ENCODE measurements at regions not wholly inside any gene's neighbourhood (a gene's known extent, or its start where the extent isn't known, plus 50 kb on each side); places are given as distances from the start of the nearest gene placed in this dataset.

DNA sequence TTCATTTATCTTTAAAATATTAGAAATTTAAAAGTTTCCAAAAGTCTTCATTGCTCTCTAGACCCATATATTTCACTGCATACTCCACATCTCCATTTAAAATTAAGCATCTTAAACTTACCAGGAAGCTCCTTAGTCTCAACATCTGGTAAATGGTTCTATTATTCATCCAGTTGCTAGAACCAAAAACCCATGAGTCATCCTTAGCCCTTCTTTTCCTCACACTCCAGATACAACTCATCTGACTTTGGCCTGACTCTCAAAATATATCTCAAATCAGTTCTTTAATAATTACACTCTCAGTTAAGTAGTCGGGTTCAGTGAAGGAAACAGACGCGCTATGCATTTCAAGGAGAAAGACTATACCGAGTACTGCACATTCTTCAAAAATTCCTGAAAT is 110.2 kb upstream of the COX7C start:
- Histone ChIP-seq H3K27me3 (ENCODE audit: control insufficient read depth in 1 of 2, insufficient read depth in 2 of 2, low read length in 2 of 2) (no peaks in the 10 kb centered on the region; a peak in 1 of 5 replicates), H4K20me1 (ENCODE audit: insufficient read depth, low read length) (no peaks in the 10 kb centered on the region), H3K9ac (ENCODE audit: insufficient read depth, low read depth, low read length) (no peak overlapping the region), H3K4me1 (ENCODE audit: insufficient read depth, low read length) (no peaks in the 10 kb centered on the region), H3K4me3 (replicated peaks in 1 of 3; ENCODE audit: insufficient read depth in 1 of 3, low read depth in 2 of 3, low read length in 3 of 3) (no peak overlapping the region), H2AFZ (ENCODE audit: low read length) (no peak overlapping the region), H3K36me3 (replicated peaks in 1 of 2; ENCODE audit: control insufficient read depth in 1 of 2, insufficient read depth in 2 of 2, low read length in 2 of 2) (no peaks in the 10 kb centered on the region), H3K4me2 (ENCODE audit: low read depth, low read length) (no peak overlapping the region), H3K27ac (ENCODE audit: extremely low read length, insufficient read depth, low read length) (no peak overlapping the region), H3K79me2 (ENCODE audit: insufficient read depth, low read length) (no peaks in the 10 kb centered on the region), H3K9me3 (ENCODE audit: low read length) (no peaks in the 10 kb centered on the region)
- intact Hi-C loops (cut with micrococcal nuclease; ENCODE audit: unreplicated experiment): no loop called here
- no peak for ATAC-seq
- ChIA-PET CTCF (ENCODE audit: low intra/inter-chr PET ratio, low total read pairs) (no interaction called here), POLR2A (no interaction called here)
- WGBS (ENCODE audit: low lambda C conversion rate): 80% methylated on average over 4 of the region's 4 CpGs
- BruUV-seq (replicated peaks): no TSS peak
- FAIRE-seq: no peak
- no peak for DNase-seq (ENCODE audit: low spot score)
- in situ Hi-C loops (cut with HindIII; ENCODE audit: extremely low pct_ligation_motif_present, low pct_unique_long_range_greater_than_20kb): no loop called here
- TF ChIP-seq, protein P1, sequence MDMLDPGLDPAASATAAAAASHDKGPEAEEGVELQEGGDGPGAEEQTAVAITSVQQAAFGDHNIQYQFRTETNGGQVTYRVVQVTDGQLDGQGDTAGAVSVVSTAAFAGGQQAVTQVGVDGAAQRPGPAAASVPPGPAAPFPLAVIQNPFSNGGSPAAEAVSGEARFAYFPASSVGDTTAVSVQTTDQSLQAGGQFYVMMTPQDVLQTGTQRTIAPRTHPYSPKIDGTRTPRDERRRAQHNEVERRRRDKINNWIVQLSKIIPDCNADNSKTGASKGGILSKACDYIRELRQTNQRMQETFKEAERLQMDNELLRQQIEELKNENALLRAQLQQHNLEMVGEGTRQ (IDR thresholded peaks at IDR 0.05; ENCODE audit: low read depth, low read length): no peak
- TF ChIP-seq, protein P1 (CRISPR knock-in tag; IDR thresholded peaks at IDR 0.05; ENCODE audit: borderline replicate concordance): no peak
- no peak for TF ChIP-seq ATAD3A (CRISPR knock-in tag; IDR thresholded peaks at IDR 0.05)
- no peak for TF ChIP-seq NCOA5 (CRISPR knock-in tag; IDR thresholded peaks at IDR 0.05)
- TF ChIP-seq, protein P2, sequence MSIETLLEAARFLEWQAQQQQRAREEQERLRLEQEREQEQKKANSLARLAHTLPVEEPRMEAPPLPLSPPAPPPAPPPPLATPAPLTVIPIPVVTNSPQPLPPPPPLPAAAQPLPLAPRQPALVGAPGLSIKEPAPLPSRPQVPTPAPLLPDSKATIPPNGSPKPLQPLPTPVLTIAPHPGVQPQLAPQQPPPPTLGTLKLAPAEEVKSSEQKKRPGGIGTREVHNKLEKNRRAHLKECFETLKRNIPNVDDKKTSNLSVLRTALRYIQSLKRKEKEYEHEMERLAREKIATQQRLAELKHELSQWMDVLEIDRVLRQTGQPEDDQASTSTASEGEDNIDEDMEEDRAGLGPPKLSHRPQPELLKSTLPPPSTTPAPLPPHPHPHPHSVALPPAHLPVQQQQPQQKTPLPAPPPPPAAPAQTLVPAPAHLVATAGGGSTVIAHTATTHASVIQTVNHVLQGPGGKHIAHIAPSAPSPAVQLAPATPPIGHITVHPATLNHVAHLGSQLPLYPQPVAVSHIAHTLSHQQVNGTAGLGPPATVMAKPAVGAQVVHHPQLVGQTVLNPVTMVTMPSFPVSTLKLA (IDR thresholded peaks at IDR 0.05): no peak
- no peak for TF ChIP-seq YEATS2 (CRISPR knock-in tag; IDR thresholded peaks at IDR 0.05; ENCODE audit: borderline replicate concordance)
- TF ChIP-seq GZF1 (CRISPR knock-in tag; IDR thresholded peaks at IDR 0.05): no peak
- TF ChIP-seq EED (CRISPR knock-in tag; IDR thresholded peaks at IDR 0.05): no peak
- TF ChIP-seq HMG20A (CRISPR knock-in tag; IDR thresholded peaks at IDR 0.05; ENCODE audit: borderline replicate concordance): no peak
- no peak for TF ChIP-seq MAFF (IDR thresholded peaks at IDR 0.05; ENCODE audit: low read depth, low read length)
- TF ChIP-seq, protein P3, sequence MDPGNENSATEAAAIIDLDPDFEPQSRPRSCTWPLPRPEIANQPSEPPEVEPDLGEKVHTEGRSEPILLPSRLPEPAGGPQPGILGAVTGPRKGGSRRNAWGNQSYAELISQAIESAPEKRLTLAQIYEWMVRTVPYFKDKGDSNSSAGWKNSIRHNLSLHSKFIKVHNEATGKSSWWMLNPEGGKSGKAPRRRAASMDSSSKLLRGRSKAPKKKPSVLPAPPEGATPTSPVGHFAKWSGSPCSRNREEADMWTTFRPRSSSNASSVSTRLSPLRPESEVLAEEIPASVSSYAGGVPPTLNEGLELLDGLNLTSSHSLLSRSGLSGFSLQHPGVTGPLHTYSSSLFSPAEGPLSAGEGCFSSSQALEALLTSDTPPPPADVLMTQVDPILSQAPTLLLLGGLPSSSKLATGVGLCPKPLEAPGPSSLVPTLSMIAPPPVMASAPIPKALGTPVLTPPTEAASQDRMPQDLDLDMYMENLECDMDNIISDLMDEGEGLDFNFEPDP (CRISPR knock-in tag; conservative IDR thresholded peaks at IDR 0.05): no peak
- TF ChIP-seq, protein P4, sequence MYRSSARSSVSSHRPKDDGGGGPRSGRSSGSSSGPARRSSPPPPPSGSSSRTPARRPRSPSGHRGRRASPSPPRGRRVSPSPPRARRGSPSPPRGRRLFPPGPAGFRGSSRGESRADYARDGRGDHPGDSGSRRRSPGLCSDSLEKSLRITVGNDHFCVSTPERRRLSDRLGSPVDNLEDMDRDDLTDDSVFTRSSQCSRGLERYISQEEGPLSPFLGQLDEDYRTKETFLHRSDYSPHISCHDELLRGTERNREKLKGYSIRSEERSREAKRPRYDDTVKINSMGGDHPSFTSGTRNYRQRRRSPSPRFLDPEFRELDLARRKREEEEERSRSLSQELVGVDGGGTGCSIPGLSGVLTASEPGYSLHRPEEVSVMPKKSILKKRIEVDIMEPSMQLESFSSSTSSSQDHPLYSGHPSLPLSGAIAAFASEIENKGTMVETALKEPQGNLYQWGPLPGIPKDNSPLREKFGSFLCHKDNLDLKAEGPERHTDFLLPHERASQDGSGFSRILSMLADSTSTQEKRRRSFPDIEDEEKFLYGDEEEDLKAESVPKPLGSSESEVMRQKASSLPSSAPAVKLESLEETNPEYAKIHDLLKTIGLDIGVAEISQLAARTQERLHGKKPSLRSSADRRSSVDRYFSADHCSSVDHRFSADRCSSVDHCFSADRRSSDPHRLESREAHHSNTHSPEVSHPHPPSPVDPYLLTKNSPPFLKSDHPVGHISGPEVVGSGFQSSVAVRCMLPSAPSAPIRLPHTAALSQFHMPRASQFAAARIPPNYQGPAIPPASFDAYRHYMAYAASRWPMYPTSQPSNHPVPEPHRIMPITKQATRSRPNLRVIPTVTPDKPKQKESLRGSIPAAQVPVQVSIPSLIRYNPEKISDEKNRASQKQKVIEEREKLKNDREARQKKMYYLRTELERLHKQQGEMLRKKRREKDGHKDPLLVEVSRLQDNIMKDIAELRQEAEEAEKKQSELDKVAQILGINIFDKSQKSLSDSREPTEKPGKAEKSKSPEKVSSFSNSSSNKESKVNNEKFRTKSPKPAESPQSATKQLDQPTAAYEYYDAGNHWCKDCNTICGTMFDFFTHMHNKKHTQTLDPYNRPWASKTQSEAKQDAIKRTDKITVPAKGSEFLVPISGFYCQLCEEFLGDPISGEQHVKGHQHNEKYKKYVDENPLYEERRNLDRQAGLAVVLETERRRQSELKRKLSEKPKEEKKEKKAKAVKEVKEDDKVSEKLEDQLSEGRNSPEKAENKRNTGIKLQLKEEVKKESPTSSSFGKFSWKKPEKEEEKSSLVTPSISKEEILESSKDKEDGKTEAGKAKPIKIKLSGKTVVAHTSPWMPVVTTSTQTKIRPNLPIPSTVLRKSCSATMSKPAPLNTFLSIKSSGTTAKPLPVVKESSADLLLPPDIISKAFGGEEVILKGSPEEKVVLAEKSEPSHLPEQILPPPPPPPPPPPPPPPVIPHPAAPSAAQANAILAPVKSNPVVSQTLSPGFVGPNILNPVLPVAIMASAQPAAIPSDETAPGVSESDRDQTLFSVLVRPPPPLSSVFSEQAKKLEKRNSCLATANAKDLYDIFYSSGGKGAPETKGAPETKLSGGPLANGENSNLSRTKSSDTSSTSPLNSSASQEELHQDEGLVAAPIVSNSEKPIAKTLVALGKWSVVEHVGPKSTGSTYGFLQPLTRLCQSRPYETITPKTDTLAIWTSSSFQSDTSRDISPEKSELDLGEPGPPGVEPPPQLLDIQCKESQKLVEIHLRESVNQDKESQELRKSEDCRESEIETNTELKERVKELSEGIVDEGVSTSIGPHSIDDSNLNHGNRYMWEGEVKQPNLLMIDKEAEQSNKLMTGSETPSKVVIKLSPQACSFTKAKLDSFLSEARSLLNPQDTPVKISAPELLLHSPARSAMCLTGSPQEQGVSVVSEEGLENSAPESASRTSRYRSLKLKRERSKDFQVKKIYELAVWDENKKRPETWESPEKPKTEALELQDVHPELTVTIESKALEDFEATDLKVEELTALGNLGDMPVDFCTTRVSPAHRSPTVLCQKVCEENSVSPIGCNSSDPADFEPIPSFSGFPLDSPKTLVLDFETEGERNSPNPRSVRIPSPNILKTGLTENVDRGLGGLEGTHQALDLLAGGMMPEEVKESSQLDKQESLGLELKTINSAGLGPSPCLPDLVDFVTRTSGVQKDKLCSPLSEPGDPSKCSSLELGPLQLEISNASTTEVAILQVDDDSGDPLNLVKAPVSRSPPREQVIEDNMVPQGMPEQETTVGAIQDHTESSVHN (CRISPR knock-in tag; IDR thresholded peaks at IDR 0.05): no peak
- no peak for TF ChIP-seq ZNF431 (CRISPR knock-in tag; IDR thresholded peaks at IDR 0.05; ENCODE audit: borderline replicate concordance, low read depth)

Measured in HepG2 (cell line).